GM12872 (cell line): ENCODE measurements at regions not wholly inside any gene's neighbourhood (a gene's known extent, or its start where the extent isn't known, plus 50 kb on each side); places are given as distances from the start of the nearest gene placed in this dataset.

Source experiments
- TF ChIP-seq, protein P1 (sequence below): IDR thresholded peaks from 3 replicates; pipeline ENCODE4 v1.5.1; 2011; ENCODE audit warnings: low read depth, mild to moderate bottlenecking, low read length, moderate library complexity; ENCODE audit not compliant: insufficient read depth

DNA sequence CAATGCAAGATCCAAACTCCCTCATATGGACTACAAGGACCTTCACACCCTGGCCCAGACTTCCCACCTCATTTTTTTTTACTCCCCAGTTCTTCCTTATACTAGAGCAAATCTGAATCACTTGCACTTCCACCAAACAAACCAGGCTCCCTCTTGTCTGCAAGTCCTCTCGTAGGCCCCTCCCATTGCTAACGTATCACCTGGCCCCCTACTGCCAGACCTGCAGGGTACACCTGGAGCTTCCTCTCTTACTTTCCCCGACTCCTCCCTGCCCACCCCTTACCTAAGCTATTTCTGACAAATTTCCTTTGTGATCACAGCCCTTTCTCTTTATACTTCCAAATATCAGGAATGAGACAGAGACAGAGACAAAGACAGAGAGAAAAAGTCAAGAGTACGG lies 463.9 kb downstream of the GALC start:
- TF ChIP-seq, protein P1, sequence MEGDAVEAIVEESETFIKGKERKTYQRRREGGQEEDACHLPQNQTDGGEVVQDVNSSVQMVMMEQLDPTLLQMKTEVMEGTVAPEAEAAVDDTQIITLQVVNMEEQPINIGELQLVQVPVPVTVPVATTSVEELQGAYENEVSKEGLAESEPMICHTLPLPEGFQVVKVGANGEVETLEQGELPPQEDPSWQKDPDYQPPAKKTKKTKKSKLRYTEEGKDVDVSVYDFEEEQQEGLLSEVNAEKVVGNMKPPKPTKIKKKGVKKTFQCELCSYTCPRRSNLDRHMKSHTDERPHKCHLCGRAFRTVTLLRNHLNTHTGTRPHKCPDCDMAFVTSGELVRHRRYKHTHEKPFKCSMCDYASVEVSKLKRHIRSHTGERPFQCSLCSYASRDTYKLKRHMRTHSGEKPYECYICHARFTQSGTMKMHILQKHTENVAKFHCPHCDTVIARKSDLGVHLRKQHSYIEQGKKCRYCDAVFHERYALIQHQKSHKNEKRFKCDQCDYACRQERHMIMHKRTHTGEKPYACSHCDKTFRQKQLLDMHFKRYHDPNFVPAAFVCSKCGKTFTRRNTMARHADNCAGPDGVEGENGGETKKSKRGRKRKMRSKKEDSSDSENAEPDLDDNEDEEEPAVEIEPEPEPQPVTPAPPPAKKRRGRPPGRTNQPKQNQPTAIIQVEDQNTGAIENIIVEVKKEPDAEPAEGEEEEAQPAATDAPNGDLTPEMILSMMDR = no peak

DNA sequence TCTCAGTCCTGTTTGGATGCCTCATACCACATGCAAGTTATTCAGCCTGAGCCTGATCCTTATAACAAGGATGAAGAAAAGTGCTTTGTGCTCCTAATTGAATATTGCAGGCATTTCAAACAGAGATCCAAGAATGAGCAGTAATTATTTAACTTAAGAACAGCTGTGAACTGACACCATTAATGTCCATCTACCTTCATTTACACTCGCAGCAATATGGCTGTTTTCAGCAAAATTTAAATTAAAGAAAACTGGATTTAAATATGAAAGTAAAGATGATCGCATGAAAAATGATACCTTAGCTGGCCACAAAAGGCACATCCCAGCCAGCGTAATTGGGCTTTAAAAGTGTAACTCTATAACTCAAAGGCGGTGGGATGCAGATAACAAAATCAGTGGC lies 466.3 kb downstream of the GALC start:
- TF ChIP-seq, protein P1 = no peak

- TF ChIP-seq, protein P1 = no peak
These were observed 469.0 kb downstream of the GALC start for GRCh38 chr14:87524011-87524410.

- TF ChIP-seq, protein P1 = no peak
These were observed 470.4 kb downstream of the GALC start for GRCh38 chr14:87522575-87522974.

DNA sequence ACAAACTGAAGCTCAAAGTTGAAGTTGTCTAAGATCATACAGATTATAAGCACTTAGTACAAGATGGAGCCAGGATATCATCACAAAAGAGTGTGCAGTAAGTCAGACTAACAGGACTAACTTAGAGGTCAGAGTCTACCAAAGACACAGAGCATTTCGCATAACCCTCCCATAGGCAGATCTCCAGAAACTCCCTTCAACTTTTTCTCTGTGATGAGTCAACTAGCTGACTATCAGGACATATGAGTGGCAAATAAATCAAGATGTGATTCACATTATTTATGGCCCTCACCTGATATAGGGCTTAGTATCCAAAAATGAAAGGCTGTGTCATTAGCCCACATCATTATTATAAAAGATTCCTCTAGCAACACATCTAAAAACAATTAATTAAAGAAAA lies 484.6 kb downstream of the GALC start:
- TF ChIP-seq, protein P1 = no peak

- TF ChIP-seq, protein P1 = no peak
These were observed 489.3 kb downstream of the GALC start for GRCh38 chr14:87503711-87504110.

DNA sequence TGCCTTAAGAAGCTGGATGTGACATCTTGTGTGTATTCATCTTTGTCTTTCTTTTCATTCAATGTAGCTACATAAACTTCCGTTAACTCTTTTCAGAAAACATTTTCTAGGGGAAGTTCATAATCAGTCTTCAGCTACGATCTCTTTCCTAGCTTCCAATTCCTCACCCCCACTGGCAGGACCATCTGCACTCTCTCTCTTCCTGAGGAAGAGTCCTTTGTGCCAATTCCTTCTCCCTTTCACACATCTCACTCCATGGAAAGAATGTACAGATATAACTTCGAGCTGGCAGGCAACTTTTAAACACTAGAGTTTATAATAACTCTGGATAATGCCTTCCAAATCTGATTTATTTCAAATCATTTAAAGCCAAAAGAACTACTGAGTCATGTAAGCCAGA lies 495.7 kb downstream of the GALC start:
- TF ChIP-seq, protein P1 = no peak

DNA sequence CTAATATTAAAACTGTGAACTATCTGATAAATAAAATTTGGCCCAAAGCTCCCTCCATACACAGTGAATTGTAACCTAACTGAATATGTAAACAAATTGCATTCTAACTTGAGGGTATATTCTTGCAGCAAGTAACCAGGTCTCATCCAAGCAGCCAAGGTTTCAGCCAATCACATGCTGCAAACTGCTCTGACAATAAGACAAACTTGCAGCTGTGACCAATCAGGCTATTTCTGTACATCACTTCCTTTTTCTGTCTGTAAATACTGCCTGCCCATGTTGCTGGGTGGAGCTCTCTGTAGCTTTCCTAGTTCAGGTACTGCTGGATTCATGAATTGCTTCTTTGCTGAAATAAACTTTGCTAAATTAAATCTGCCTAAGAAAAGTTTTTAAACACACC lies 499.0 kb downstream of the GALC start:
- TF ChIP-seq, protein P1 = no peak
